Kidney (tissue), 10 donors: ENCODE measurements at regions not wholly inside any gene's neighbourhood (a gene's known extent, or its start where the extent isn't known, plus 50 kb on each side); places are given as distances from the start of the nearest gene placed in this dataset.
"Not testable (repeated sequence)": the region's sequence is repeated elsewhere in the genome, so short reads cannot be mapped to it uniquely, and the experiment has no call there.

Experiments
- DNase-seq, 5 donors: peaks; one replicate each; pipeline ENCODE4 v3.0.0-alpha.2; 2013 to 2020
- FAIRE-seq: peaks from 2 replicates; lab custom pipeline; 2012; peaks lifted over from hg19 to GRCh38; lab: Jason Lieb, UNC
- H3K27ac ChIP-seq, 2 donors: one replicate each; pipeline ENCODE4 v1.7.0; 2013; ENCODE audit warnings: low read depth in 2 of 2, low read length in 2 of 2, inconsistent platforms in 1 of 2
- H3K27me3 ChIP-seq: one replicate; pipeline ENCODE4 v1.7.1; 2013; ENCODE audit warnings: low read length, inconsistent platforms; ENCODE audit not compliant: control insufficient read depth, insufficient read depth
- H3K36me3 ChIP-seq, 3 donors: one replicate each; pipeline versions ENCODE4 v1.7.0 to v1.7.1; 2013; ENCODE audit warnings: low read length in 3 of 3, control low read depth in 1 of 3, inconsistent platforms in 1 of 3; ENCODE audit not compliant: insufficient read depth in 3 of 3, control insufficient read depth in 2 of 3
- H3K4me1 ChIP-seq, 3 donors: one replicate each; pipeline versions ENCODE4 v1.7.0 to v1.7.1; 2013; ENCODE audit warnings: low read length in 3 of 3, inconsistent platforms in 1 of 3, low read depth in 1 of 3; ENCODE audit not compliant: control insufficient read depth in 2 of 3, insufficient read depth in 2 of 3
- H3K4me3 ChIP-seq, 3 donors: one replicate each; pipeline versions ENCODE4 v1.7.0 to v1.8.1; 2013; ENCODE audit warnings: low read length in 3 of 3, control low read depth in 1 of 3, inconsistent platforms in 1 of 3
- H3K9ac ChIP-seq, 3 donors: one replicate each; pipeline versions ENCODE4 v1.7.0 to v1.7.1; 2013; ENCODE audit warnings: low read length in 3 of 3, control low read depth in 1 of 3, inconsistent platforms in 1 of 3
- H3K9me3 ChIP-seq, 3 donors: one replicate each; pipeline versions ENCODE4 v1.7.0 to v1.7.1; 2013; ENCODE audit warnings: low read length in 3 of 3, control low read depth in 1 of 3, inconsistent platforms in 1 of 3; ENCODE audit not compliant: control insufficient read depth in 2 of 3, insufficient read depth in 1 of 3
- intact Hi-C: fragments of 100-400 bp; cut with DNase I; formaldehyde crosslinking; loops from one replicate; pipeline ENCODE4 v1.11.1; 2022
- donor health status: control.
- donor health status: control.
- donor health status: DM: yes; HTN: yes; CAD: no.
- donor health status: Normal renal cell carcinoma (clear cell type).

GRCh38 chr15:21174761-21175160 lies 265.5 kb downstream of the POTEB3 start:
- H3K27me3 ChIP-seq, FAIRE-seq, H3K9me3 ChIP-seq, H3K4me1 ChIP-seq, H3K4me3 ChIP-seq, intact Hi-C loops, H3K36me3 ChIP-seq, H3K27ac ChIP-seq, H3K9ac ChIP-seq: not testable (repeated sequence)
- peak in 2 of 5 donors; percentile 11 to 49 for DNase-seq

- H3K4me3 ChIP-seq, intact Hi-C loops, H3K27me3 ChIP-seq, H3K36me3 ChIP-seq, H3K27ac ChIP-seq, H3K9ac ChIP-seq, H3K4me1 ChIP-seq, FAIRE-seq, H3K9me3 ChIP-seq: not testable (repeated sequence)
- peak in 2 of 5 donors; percentile 3 to 10 for DNase-seq
Measured at GRCh38 chr15:21151203-21151966, 285.3 kb upstream of the POTEB2 start.

GRCh38 chr15:21148136-21148535 lies 282.0 kb upstream of the POTEB2 start:
- H3K4me3 ChIP-seq, H3K27ac ChIP-seq, H3K4me1 ChIP-seq, H3K36me3 ChIP-seq, H3K9ac ChIP-seq, FAIRE-seq, H3K27me3 ChIP-seq, H3K9me3 ChIP-seq, intact Hi-C loops: not testable (repeated sequence)
- peak in 1 of 5 donors; percentile 51 for DNase-seq

- H3K36me3 ChIP-seq, H3K27ac ChIP-seq, H3K9me3 ChIP-seq, H3K27me3 ChIP-seq, H3K4me1 ChIP-seq, H3K4me3 ChIP-seq, H3K9ac ChIP-seq, intact Hi-C loops, FAIRE-seq: not testable (repeated sequence)
- peak in 1 of 5 donors; percentile 53 for DNase-seq
Measured at GRCh38 chr15:21133893-21134292, 267.8 kb upstream of the POTEB2 start.

DNA sequence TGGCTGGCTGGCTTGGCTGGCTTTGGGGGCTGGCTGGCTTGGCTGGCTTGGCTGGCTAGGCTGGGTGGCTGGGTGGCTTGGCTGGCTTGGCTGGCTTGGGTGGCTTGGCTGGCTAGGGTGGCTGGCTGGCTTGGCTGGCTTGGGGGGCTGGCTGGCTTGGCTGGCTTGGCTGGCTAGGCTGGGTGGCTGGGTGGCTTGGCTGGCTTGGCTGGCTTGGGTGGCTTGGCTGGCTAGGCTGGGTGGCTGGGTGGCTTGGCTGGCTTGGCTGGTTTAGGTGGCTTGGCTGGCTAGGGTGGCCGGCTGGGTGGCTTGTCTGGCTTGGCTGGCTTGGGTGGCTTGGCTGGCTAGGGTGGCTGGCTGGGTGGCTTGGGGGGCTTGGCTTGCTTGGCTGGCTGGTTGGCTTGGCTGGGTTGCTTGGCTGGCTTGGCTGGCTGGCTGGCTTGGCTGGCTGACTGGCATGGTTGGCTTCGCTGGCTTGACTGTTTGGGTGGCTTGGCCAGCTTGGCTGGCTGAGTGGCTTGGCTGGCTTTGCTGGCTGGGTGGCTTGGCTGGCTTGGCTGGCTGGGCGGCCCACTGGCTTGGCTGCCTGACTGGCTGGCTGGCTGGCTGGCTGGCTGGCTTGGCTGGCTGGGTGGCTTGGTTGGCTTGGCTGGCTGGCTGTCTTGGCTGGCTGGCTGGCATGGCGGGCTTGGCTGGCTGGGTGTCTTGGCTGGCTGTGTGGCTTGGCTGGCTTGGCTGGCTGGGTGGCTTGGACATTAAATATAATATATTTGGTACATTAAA lies 246.3 kb upstream of the POTEB2 start:
- H3K4me1 ChIP-seq, H3K27ac ChIP-seq, H3K9ac ChIP-seq, intact Hi-C loops, H3K36me3 ChIP-seq, H3K27me3 ChIP-seq, FAIRE-seq, H3K9me3 ChIP-seq, H3K4me3 ChIP-seq: not testable (repeated sequence)
- DNase-seq: peak in 3 of 5 donors; percentile 5 to 29 (median 28)

DNA sequence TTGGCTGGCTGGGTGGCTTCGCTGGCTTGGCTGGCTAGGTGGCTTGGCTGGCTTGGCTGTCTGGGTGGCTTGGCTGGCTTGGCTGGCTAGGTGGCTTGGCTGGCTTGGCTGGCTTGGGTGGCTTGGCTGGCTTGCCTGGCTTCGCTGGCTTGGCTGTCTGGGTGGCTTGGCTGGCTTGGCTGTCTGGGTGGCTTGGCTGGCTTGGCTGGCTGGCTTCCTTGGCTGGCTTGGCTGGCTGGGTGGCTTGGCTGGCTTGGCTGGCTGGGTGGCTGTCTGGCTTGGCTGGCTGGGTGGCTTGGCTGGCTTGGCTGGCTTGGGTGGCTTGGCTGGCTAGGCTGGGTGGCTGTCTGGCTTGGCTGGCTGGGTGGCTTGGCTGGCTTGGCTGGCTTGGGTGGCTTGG lies 245.7 kb upstream of the POTEB2 start:
- H3K27me3 ChIP-seq, H3K27ac ChIP-seq, intact Hi-C loops, H3K9ac ChIP-seq, H3K4me3 ChIP-seq, H3K36me3 ChIP-seq, H3K9me3 ChIP-seq, H3K4me1 ChIP-seq, FAIRE-seq: not testable (repeated sequence)
- DNase-seq: peak in 3 of 5 donors; percentile 11 to 84 (median 51)

DNA sequence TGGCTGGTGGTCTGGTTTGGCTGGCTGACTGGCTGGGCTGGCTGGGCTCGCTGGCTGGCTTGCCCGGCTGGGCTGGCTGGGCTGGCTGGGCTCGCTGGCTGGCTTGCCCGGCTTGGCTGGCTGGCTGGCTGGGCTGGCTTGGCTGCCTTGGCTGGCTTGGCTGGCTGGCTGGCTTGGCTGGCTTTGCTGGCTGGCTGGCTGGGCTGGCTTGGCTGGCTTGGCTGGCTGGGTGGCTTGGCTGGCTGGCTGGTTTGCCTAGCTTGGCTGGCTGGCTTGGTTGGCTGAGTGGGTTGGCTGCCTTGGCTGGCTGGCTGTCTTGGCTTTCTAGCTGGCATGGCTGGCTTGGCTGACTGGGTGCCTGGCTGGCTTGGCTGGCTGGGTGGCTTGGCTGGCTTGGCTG lies 245.1 kb upstream of the POTEB2 start:
- peak in 1 of 5 donors; percentile 25 for DNase-seq
- H3K4me3 ChIP-seq, FAIRE-seq, H3K9me3 ChIP-seq, H3K4me1 ChIP-seq, H3K27me3 ChIP-seq, H3K9ac ChIP-seq, intact Hi-C loops, H3K36me3 ChIP-seq, H3K27ac ChIP-seq: not testable (repeated sequence)

DNA sequence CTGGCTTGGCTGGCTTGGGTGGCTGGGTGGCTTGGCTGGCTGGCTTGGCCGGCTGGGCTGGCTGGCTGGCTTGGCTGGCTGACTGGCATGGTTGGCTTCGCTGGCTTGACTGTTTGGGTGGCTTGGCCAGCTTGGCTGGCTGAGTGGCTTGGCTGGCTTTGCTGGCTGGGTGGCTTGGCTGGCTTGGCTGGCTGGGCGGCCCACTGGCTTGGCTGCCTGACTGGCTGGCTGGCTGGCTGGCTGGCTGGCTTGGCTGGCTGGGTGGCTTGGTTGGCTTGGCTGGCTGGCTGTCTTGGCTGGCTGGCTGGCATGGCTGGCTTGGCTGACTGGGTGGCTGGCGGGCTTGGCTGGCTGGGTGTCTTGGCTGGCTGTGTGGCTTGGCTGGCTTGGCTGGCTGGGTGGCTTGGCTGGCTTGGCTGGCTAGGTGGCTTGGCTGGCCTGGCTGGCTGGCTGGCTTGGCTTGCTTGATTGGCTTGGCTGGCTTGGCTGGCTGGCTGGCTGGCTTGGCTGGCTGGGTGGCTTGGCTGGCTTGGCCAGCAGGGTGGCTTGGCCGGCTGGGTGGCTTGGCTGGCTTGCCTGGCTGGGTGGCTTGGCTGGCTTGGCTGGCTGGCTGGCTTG lies 244.2 kb upstream of the POTEB2 start:
- intact Hi-C loops, FAIRE-seq, H3K4me3 ChIP-seq, H3K9ac ChIP-seq, H3K36me3 ChIP-seq, H3K9me3 ChIP-seq, H3K4me1 ChIP-seq, H3K27me3 ChIP-seq, H3K27ac ChIP-seq: not testable (repeated sequence)
- DNase-seq: peak in 1 of 5 donors; percentile 90
